GM19328 (cell line): ENCODE measurements at regions not wholly inside any gene's neighbourhood (a gene's known extent, or its start where the extent isn't known, plus 50 kb on each side); places are given as distances from the start of the nearest gene placed in this dataset.

Source experiments
- ATAC-seq: cut with Tn5 transposase; IDR thresholded peaks from one replicate; pipeline ENCODE4 v1.9.1; 2021; ENCODE audit warnings: mild to moderate bottlenecking, moderate library complexity; ENCODE audit not compliant: unreplicated experiment

DNA sequence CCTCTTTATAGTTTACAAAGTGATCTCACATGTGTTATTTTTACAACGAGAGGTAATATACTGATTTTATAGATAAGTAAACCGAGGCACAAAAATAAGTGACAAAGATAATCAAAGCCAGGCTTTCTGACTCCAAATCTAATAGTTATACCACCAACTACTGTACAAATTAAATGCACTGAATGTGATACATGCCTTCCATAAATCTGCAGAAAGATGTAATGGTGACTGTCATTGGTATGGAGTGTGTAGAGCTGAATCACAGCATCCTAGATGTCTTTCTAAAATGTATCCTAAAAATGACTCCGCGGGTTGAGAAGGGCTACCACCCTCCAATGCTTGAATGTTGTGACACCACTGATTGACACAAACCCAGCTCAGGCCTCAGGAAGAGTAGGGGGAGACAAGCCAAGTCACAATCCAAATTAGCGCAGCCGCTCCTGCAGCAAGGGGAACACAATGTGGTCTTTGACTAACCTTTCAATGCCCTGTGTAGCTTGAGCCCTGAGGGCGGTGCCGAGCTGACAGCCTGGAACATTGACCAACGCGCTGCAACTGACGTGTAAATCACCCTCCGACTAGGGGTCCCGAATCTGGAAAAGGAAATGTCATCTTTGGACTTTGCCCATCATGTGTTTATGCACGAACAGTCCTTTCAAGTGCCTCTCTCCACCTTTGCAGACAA, 136.8 kb downstream of the OLIG3 start:
- no peak for ATAC-seq

DNA sequence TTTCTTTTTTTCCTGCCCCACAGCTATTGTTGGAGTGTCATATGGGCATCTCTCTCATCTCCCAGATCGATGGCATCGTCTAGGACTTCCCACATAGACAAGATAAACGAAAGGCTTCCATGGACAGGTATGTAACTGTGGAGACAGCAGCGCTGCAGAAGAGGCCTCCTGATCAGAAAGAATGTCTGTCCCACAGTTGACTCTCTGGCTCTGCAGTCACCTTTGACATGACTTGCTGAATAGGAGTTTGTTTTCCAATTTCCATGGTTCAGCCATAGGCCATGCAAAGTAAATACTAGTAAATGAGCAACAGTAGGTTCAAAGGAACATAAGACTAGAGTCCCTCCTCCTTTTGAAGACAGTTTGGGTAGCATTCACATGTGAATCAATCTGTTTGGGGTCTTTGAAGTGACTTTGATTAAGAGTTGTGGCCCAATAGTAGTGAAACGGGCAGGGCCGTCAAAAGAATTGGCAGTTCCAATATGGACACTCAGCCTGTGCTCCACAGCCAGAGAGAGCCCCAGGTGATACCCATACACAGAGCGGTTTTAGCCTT, 134.7 kb upstream of the IFNGR1 start:
- ATAC-seq, result no peak

DNA sequence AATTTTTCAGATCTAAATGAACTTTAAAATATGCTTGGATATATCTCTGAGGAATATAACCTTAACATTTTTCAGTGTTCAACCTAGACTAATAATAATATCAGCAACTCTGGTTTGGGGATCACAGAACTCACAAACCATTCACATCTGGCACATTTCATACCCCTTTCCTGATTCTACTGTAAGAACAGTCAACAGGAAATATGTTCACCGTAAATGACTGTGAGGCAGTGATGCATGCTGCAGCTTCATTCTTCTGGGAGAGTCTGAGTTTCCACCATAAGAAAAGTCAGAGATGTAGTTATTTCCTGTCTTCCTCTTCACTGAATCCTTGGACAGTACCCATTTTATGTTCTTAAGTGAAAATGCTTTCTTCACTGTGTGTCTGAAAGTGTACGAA, 134.2 kb upstream of the IFNGR1 start:
- no peak for ATAC-seq

DNA sequence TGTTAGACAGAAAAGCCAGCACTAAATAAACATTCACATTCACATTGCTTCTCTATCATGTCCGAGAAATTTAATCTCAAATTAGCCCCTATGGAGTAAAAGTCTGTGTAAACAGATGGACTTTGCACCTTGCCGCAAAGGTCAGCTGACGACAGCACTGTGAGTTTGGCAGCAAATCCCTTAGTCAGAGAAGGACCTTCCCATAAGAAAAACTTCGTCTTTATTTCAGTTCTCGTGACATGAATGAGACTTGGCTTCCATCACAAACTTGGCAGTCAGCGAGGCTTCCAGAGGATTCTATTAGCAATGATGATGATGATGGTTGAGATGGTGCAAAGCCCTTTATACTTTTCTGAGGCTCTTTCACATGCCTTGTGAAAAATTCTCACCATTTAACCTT, 133.7 kb upstream of the IFNGR1 start:
- no peak for ATAC-seq

DNA sequence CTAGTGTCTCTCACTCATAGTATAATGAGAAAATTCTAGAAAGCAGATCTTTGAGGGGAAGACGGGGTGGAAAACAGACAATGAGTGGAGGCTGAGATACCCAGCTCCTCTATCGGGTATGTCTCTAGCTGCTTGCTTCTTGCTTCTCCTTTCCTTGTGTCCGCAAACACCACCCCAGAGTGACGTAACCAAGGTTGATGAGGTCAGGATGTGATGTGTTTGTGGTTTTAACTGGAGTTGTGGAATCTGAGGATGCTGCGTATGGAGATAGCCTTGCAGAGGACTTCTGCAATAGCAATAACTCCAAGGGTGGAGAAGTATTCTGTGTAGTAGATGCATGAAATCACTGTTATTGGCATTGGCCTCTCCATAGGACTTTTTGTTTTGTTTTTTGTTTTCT, 132.7 kb upstream of the IFNGR1 start:
- ATAC-seq, result no peak

DNA sequence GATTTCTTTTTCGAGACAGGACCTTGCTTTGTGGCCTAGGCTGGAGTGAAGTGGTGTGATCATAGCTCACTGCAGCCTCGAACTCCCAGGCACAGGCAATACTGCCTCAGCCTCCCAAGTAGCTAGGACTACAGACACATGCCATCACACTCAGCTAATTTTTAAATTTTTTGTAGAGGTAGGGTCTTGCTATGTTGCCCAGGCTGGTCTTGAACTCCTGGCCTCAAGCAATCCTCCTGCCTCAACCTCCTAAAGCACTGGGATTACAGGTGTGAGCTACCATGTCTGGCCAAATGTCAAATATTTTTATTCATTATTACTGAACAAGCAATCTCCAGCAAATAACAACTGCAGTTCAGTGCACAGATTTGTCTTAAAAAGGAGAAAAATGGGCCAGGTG, 131.7 kb upstream of the IFNGR1 start:
- no peak for ATAC-seq

DNA sequence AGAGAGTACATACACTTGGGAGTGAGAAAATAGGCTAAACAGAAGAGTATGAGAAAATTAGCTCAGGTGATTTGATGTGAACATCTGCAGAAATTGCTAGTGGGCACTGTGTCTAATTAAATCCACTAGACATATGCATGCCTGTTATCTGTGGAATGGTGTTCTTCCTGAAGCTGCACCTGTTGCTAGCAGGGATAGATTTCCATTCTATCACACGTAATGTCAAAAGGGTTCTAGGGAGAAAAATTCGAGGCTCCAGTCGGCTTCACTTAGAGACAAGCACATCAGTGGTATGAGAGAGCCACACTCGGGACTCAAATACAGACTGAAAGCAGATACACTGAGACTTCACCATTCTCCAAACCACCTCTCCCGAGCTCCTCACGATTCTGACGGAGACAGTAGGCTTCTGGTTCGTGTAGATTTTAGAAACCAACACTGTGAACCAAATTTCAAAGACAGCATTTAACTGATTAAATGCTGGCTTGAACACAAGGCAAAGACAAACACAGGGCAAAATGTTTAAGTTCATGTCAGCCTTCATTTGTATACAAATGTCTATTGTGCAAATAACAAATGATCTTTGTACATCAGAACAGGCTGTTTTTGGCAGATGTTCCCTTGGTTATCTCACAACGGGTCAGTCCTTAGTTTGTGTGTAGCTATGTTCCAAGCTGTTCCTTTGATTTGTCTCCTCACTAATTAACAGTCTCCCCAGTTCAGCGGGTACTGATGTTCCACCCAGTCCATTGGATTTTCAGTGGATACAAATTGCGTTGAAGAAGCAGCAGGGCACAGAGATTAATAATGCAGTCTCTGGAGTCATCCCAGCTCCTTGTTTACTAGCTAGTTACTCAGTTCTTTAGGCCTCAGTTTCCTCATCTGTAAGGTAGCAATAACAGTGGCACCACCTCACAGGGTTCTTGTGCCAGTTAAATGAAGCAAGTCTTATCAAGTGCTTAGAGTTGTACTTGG, 131.0 kb upstream of the IFNGR1 start:
- no peak for ATAC-seq

DNA sequence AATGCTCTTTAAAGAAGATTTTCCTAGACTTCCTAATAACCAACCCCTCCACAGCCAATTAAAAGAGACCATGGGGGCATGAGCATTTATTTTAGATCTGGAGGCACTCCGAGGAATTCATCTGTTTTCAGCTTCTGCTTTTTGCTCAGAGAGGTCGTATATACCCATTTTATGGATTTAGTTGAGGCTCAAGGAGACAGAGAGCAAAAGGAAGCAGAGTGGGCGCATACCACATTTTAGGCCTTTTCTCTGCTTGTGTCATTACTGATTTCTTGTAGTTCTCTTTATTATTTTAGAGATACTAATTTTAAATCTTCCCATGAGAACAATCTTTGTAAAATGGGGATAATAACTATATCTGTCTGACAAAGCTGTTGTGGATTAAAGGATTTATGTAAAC, 129.6 kb upstream of the IFNGR1 start:
- no peak for ATAC-seq

DNA sequence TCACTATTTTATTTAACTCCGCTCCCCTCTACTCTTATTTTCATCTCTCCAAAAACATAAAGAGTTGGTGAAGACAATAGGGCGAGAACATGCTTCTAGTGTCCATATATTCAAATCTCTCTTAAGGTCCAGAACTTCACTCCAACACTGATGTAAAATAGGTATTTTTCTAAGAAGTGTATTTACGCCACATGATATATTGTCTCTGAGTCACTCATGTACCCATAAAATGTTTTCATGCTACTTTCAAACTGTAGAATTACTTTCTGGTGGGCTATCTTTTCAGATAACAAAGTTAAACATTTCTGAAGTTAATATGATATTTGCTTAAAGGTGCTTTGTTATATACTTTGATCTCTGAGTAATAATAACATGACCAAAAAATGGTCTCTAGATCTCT, 124.1 kb upstream of the IFNGR1 start:
- no peak for ATAC-seq

DNA sequence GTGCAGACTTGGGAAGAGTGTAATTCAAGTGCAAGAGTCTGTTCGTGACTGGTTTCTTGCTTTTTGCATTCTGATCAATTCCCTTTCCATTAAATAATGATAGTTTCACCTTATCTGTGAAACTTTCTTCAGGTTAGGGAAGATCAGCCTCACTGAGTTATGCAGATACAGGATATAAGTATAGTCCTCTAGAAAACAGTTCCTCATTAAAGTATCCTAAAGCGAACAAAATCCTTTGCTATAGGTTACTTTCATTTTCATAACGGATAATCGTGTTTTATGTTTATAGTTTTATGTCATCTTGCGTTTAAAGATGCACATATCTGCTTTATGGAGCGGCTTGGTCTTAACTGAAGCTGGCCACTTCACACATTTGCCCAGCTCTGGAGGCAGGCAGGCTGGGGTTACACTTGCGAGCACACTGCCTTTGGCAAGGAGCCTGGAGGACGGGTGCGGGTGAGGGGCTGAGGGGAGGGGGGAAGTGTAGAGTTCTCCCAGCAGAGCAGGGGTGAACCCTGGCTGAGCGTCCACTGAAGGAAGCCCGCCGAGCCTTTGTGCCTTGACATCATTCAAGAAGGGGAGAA, 123.5 kb upstream of the IFNGR1 start:
- ATAC-seq, result no peak

DNA sequence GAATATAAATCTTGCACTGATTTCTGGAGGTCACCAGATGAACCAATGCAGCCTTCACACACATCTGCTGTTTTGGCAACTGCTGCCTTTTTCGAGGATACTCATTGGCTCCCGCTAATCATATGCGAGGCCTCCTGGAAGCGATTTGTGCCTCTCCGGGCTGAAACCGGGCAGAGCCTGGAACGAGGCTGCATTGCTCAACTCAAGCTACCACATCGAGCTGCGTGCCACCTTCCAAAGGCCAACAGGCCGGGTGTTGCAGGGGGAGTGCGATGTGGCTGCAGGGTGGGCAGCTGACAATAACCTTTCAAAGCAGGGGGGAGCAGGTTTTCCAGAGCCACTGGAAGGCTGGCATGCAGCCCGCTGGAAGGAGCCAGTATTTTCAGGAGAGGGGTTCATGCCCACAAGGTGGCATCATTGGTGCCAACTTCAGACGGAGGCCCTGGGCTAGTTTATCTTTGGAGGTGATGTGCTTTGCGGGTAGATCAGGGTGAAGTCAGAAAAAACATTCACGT, 122.6 kb upstream of the IFNGR1 start:
- ATAC-seq, result no peak

DNA sequence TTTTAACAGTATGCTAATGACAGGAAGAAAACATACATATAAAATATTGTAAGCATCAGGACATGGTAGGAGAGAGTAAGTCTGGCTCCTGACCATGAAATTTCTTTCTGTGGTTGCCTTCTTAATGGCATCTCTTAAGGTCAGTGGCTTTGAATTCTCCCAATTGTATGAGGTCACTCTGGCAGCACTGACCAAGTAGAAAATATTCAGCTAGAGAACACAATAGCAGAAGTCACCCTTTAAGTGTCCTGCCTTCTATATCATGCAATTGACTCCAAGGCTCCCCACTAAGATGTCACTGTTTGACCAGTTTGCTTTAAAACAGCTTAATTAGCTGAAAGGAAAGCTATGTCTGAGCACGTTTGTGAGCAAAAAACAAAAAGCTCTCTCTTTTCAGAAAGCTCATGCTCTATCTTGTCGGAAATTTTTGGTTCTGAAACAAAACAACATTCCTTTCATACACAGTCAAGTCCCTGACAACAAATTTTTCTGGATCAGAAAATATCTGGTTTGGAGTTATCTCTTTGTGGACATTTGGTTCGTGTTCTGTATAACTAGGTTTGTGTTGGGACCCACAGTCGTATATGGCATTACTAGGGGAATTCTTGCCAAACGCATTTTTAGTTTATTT, 120.9 kb upstream of the IFNGR1 start:
- ATAC-seq, result no peak

DNA sequence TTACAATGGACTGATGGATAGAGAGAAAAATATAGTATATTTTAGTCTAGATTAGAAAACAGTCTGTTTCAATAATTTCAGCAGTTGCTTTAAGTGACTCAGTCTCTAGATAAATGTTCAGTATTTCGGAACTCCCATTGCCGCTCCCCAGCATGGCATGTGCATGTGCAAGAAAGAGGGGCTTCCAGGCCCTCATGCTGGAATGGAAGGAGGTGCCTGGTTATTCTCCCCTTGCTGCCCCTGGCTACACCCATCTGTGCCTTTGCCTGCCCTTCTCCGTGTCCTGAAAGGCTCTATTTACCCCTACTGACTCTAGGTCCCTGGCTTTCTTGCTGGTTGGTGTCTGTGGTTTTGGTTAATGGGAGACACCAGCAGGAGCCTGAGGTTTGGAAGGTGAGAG, 115.7 kb upstream of the IFNGR1 start:
- ATAC-seq, result no peak

DNA sequence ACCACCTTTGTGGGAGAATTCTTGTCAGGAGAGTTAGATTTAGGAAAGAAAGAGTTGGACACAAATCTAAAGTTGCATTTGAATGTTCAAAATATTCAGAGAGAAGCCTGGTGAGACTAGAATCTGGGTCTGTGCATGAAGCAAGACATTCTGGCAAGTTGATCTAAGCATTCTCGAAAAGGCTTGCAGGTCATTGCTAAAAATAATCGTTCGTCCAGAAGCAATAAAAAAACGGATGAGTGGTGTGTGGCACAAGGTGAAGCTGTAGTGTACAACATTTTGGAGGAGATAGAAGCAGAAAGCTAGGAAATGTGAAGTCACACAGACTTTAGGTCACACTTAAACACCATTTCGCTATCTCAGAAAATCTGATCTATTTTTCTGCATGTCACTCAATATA, 114.9 kb upstream of the IFNGR1 start:
- ATAC-seq, result no peak

DNA sequence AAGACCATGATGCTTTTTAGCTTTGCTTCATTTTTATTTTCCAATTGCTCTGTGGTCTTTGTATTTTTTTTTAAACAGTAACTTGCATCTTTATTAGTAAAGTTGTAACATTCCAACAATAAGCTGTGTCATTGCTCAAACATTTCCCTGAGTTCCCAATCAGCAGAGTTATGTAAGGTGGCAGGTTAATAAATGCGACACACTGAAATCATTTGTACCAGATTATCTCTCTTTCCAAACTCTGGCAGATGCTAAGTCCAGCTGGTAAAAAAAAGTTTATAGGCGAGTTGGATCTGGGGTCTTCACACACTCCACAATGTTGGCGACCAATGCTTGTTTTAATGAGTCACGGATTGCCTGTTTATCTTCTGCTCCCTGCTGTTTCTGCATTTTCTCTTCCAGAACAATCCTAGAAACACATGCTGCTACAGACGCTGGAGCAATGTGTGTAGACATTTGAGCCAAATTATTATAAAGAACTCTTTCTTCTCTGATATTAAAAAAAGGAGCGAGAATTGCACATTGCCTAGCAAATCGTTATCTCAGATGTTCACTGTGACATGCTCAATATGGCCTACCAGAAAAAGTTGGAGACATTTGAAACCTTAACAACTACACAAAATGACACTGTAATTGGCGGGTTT, 113.6 kb upstream of the IFNGR1 start:
- no peak for ATAC-seq

DNA sequence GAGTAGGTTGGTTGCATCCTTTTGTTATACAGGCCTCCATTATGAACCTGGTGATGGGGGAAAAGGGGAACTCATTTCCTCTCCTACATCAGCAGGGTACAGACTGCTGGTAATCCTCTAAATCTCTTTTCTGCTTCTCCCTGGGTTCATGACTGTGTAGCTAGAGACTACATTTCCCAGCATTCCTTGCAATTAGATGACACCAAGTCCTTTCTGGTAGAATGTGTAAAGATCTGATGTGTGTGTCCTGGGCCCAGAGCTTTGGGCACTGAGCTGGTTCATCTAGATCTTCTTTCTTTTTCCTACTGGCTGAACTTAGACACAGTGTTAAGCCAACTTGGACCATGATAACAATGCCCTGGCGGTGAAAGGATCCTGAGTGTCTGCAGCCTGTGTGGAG, 104.7 kb upstream of the IFNGR1 start:
- no peak for ATAC-seq

DNA sequence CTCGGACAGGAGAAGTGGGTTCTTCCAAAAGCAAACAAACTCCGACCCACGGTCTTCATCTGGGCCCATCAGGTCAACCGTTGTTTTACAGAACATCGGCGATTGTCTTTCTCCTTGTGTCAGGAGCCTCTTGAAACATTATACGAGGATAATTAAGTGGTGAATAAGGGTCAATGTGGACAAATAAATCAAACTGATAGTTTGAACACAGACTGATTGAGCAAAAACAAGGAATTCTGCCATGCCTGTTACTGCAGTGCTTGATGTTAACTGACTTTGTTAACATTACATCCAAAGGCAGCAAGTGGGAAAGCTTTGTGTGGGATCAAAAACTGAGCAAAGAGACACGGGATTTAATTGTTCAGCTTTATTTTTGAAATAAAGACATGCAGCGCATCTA, 101.1 kb upstream of the IFNGR1 start:
- ATAC-seq, result no peak

DNA sequence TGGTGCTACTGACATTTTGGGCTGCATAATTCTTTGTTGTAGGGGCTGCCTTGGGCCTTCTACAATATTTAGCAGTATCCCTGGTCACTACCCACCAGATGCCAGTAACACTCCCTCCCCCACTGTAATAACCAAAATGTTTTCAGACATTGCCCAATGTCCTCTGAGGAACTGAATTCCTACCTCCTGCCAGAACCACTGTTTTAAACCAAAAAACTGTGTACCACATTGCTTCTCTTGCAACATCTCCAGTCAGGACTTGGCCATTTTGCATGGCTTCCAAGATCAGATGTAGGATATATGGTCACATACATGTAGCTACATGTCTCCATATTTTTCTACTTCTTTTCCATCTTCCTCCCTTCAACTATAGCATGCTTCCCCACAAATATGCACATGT, 97.4 kb upstream of the IFNGR1 start:
- no peak for ATAC-seq

DNA sequence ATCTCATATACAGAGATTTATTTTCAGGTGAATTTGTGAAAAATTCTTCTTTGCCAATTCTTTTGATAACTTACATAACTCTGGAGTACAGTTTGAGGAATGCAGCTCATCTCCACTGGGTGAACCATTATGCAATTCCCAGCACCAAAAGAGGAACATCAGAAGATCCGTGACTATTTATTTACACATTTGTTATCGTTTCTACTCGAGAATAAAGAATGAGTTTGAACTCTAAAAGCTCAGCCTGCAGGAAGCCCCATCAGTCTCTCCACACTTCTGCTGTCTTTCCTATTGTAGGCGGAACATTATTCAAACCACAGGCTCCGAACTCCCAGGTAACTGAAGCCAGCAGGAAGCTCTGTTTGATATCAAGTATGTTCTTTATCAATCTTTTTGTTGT, 95.9 kb upstream of the IFNGR1 start:
- ATAC-seq, result no peak
